ENCODE measurements at regions not wholly inside any gene's neighbourhood (a gene's known extent, or its start where the extent isn't known, plus 50 kb on each side); places are given as distances from the start of the nearest gene placed in this dataset.
"Not testable (repeated sequence)": the region's sequence is repeated elsewhere in the genome, so short reads cannot be mapped to it uniquely, and the experiment has no call there.

GRCh38 chr1:34365295-34365694, 188.6 kb downstream of the C1orf94 start:
- no peak for DNase-seq (ENCODE audit: extremely low spot score, insufficient read length, low read depth)
- FAIRE-seq, result no peak

- DNase-seq (ENCODE audit: extremely low spot score, insufficient read length, low read depth) (no peak), FAIRE-seq (no peak)
These were observed 190.3 kb downstream of the C1orf94 start for GRCh38 chr1:34366875-34367624.

- FAIRE-seq, result no peak
- no peak for DNase-seq (ENCODE audit: extremely low spot score, insufficient read length, low read depth)
These were observed 191.2 kb downstream of the C1orf94 start for GRCh38 chr1:34367954-34368353.

- FAIRE-seq (no peak), DNase-seq (ENCODE audit: extremely low spot score, insufficient read length, low read depth) (no peak)
These were observed 193.2 kb downstream of the C1orf94 start for GRCh38 chr1:34369701-34370455.

- no peak for DNase-seq (ENCODE audit: extremely low spot score, insufficient read length, low read depth)
- FAIRE-seq, result no peak
These were observed 194.0 kb downstream of the C1orf94 start for GRCh38 chr1:34370748-34371147.

GRCh38 chr1:34371179-34371578, 194.5 kb downstream of the C1orf94 start:
- not testable (repeated sequence) for FAIRE-seq; DNase-seq (ENCODE audit: extremely low spot score, insufficient read length, low read depth)

- no peak for DNase-seq (ENCODE audit: extremely low spot score, insufficient read length, low read depth)
- no peak for FAIRE-seq
These were observed 195.3 kb downstream of the C1orf94 start for GRCh38 chr1:34371829-34372532.

GRCh38 chr1:34372891-34373290, 196.2 kb downstream of the C1orf94 start:
- FAIRE-seq, result no peak

GRCh38 chr1:34373912-34374311, 197.2 kb downstream of the C1orf94 start:
- FAIRE-seq (no peak), DNase-seq (ENCODE audit: extremely low spot score, insufficient read length, low read depth) (no peak)

More at GRCh38 chr1:34372891-34373290, 196.2 kb downstream of the C1orf94 start:
- no peak for DNase-seq (ENCODE audit: extremely low spot score, insufficient read length, low read depth)

GRCh38 chr1:34376531-34376930, 199.8 kb downstream of the C1orf94 start:
- FAIRE-seq (no peak), DNase-seq (ENCODE audit: extremely low spot score, insufficient read length, low read depth) (no peak)

GRCh38 chr1:34378968-34379856, 202.5 kb downstream of the C1orf94 start:
- DNase-seq (ENCODE audit: extremely low spot score, insufficient read length, low read depth), result no peak
- no peak for FAIRE-seq

- FAIRE-seq, result no peak
- no peak for DNase-seq (ENCODE audit: extremely low spot score, insufficient read length, low read depth)
These were observed 203.2 kb downstream of the C1orf94 start for GRCh38 chr1:34379911-34380310.

GRCh38 chr1:34380526-34381124, 203.9 kb downstream of the C1orf94 start:
- DNase-seq (ENCODE audit: extremely low spot score, insufficient read length, low read depth) (no peak), FAIRE-seq (no peak)

- no peak for FAIRE-seq
These were observed 213.3 kb downstream of the C1orf94 start for GRCh38 chr1:34389974-34390373.

GRCh38 chr1:34396042-34396441, 219.3 kb downstream of the C1orf94 start:
- FAIRE-seq (no peak), DNase-seq (ENCODE audit: extremely low spot score, insufficient read length, low read depth) (no peak)

More at GRCh38 chr1:34389974-34390373, 213.3 kb downstream of the C1orf94 start:
- DNase-seq (ENCODE audit: extremely low spot score, insufficient read length, low read depth), result no peak

- DNase-seq (ENCODE audit: extremely low spot score, insufficient read length, low read depth) (no peak), FAIRE-seq (no peak)
These were observed 221.7 kb downstream of the C1orf94 start for GRCh38 chr1:34398241-34398915.

- no peak for FAIRE-seq
These were observed 222.2 kb downstream of the C1orf94 start for GRCh38 chr1:34398916-34399275.

GRCh38 chr1:34400675-34401074, 224.0 kb downstream of the C1orf94 start:
- no peak for FAIRE-seq
- DNase-seq (ENCODE audit: extremely low spot score, insufficient read length, low read depth), result no peak

More at GRCh38 chr1:34398916-34399275, 222.2 kb downstream of the C1orf94 start:
- DNase-seq (ENCODE audit: extremely low spot score, insufficient read length, low read depth), result no peak

GRCh38 chr1:34403156-34403555, 226.4 kb downstream of the C1orf94 start:
- no peak for FAIRE-seq
- DNase-seq (ENCODE audit: extremely low spot score, insufficient read length, low read depth), result no peak
